ENCODE measurements at regions not wholly inside any gene's neighbourhood (a gene's known extent, or its start where the extent isn't known, plus 50 kb on each side); places are given as distances from the start of the nearest gene placed in this dataset.

GRCh38 chr12:115351514-115352077 lies 667.6 kb upstream of the TBX3 start:
- DNase-seq = peak; percentile 34

GRCh38 chr12:115349711-115350110 lies 665.7 kb upstream of the TBX3 start:
- peak; percentile 26 for DNase-seq

- DNase-seq = no peak
These were observed 664.3 kb upstream of the TBX3 start for GRCh38 chr12:115348301-115348700.

- DNase-seq = no peak
These were observed 659.6 kb upstream of the TBX3 start for GRCh38 chr12:115343601-115344000.

GRCh38 chr12:115343008-115343407 lies 659.0 kb upstream of the TBX3 start:
- DNase-seq = no peak

GRCh38 chr12:115341442-115341841 lies 657.5 kb upstream of the TBX3 start:
- DNase-seq = peak; percentile 98

- no peak for DNase-seq
These were observed 654.8 kb upstream of the TBX3 start for GRCh38 chr12:115338566-115339294.

- peak; percentile 92 for DNase-seq
These were observed 653.9 kb upstream of the TBX3 start for GRCh38 chr12:115337693-115338543.

- no peak for DNase-seq
These were observed 652.5 kb upstream of the TBX3 start for GRCh38 chr12:115336506-115336905.

GRCh38 chr12:115335594-115335993 lies 651.6 kb upstream of the TBX3 start:
- DNase-seq = no peak

- no peak for DNase-seq
These were observed 651.1 kb upstream of the TBX3 start for GRCh38 chr12:115335048-115335447.

- DNase-seq = no peak
These were observed 649.0 kb upstream of the TBX3 start for GRCh38 chr12:115332945-115333344.

GRCh38 chr12:115325858-115326257 lies 641.9 kb upstream of the TBX3 start:
- no peak for DNase-seq

- DNase-seq = no peak
These were observed 641.1 kb upstream of the TBX3 start for GRCh38 chr12:115324949-115325593.

- DNase-seq = peak; percentile 66
These were observed 639.4 kb upstream of the TBX3 start for GRCh38 chr12:115323223-115323905.

GRCh38 chr12:115322275-115322674 lies 638.3 kb upstream of the TBX3 start:
- DNase-seq = peak; percentile 61

- no peak for DNase-seq
These were observed 637.0 kb upstream of the TBX3 start for GRCh38 chr12:115320967-115321366.

- no peak for DNase-seq
These were observed 636.5 kb upstream of the TBX3 start for GRCh38 chr12:115320451-115320850.

- no peak for DNase-seq
These were observed 635.6 kb upstream of the TBX3 start for GRCh38 chr12:115319446-115320040.

- DNase-seq = peak; percentile 56
These were observed 630.0 kb upstream of the TBX3 start for GRCh38 chr12:115313929-115314328.

GRCh38 chr12:115312901-115313300 lies 628.9 kb upstream of the TBX3 start:
- no peak for DNase-seq

GRCh38 chr12:115311875-115312274 lies 627.9 kb upstream of the TBX3 start:
- no peak for DNase-seq

Data from fibroblast of skin of scalp (primary cell).